Breast epithelium (tissue), 3 donors: ENCODE measurements at regions not wholly inside any gene's neighbourhood (a gene's known extent, or its start where the extent isn't known, plus 50 kb on each side); places are given as distances from the start of the nearest gene placed in this dataset.

Experiments
- CTCF ChIP-seq, 3 donors: fragments of 450-650 bp; IDR thresholded peaks; one replicate each; pipeline ENCODE4 v1.5.1; 2016 to 2017; ENCODE audit warnings: antibody characterized with exemption in 3 of 3, mild to moderate bottlenecking in 3 of 3, moderate library complexity in 3 of 3
- POLR2A ChIP-seq: fragments of 450-650 bp; IDR thresholded peaks from one replicate; pipeline ENCODE4 v1.6.1; 2016; ENCODE audit warnings: antibody characterized with exemption, mild to moderate bottlenecking, moderate library complexity
- POLR2AphosphoS5 ChIP-seq, 3 donors: sonication (generic); formaldehyde crosslinking; IDR thresholded peaks; one replicate each; pipeline ENCODE4 v1.6.1; 2017; ENCODE audit warnings: antibody characterized with exemption in 3 of 3

- TF ChIP-seq CTCF (IDR thresholded peaks at IDR 0.05) (no peak), POLR2A (no peak), POLR2AphosphoS5 (IDR thresholded peaks at IDR 0.05) (no peak)
Observed at GRCh38 chr9:22817181-22817580, 370.6 kb downstream of the DMRTA1 start.
